HepG2 (cell line): ENCODE measurements at regions not wholly inside any gene's neighbourhood (a gene's known extent, or its start where the extent isn't known, plus 50 kb on each side); places are given as distances from the start of the nearest gene placed in this dataset.

Experiments used
- ATAC-seq: fragments of 200-7000 bp; cut with Tn5 transposase; 3 replicates; pipeline ENCODE4 v1.9.1; 2020; ENCODE audit warnings: mild to moderate bottlenecking, moderate library complexity
- BruUV-seq: library from RNA; stranded (reverse); fragments of 400-500 nt; replicated peaks from 2 replicates; lab custom pipeline; 2021; lab: Mats Ljungman, UMichigan
- CTCF ChIA-PET: fragments of 300-600 bp; formaldehyde crosslinking; extraction: SDS; loops from one replicate; lab custom pipeline; 2021; ENCODE audit warnings: low total read pairs, inconsistent platforms, low intra/inter-chr PET ratio; lab: Yijun Ruan, JAX
- POLR2A ChIA-PET: fragments of 350-600 bp; sonication (Branson Sonifier 250); formaldehyde crosslinking; loops from one replicate; lab custom pipeline; 2020; ENCODE audit warnings: antibody characterized with exemption, inconsistent platforms; lab: Yijun Ruan, JAX
- DNase-seq: peaks from one replicate; pipeline ENCODE4 v3.0.0-alpha.2; 2015; ENCODE audit warnings: low spot score
- FAIRE-seq: peaks from 3 replicates; lab custom pipeline; 2011; peaks lifted over from hg19 to GRCh38; lab: Jason Lieb, UNC
- H2AFZ ChIP-seq: one replicate; pipeline ENCODE4 v1.6.1; 2011; ENCODE audit warnings: low read length, inconsistent platforms
- H3K27ac ChIP-seq: fragments of 300-600 bp; 3 replicates; pipeline ENCODE4 v1.8.0; 2011; ENCODE audit warnings: mixed run types, mild to moderate bottlenecking, mixed read lengths, low read length, inconsistent platforms; ENCODE audit not compliant: insufficient read depth; ENCODE audit errors: extremely low read length
- H3K27me3 ChIP-seq, 2 experiments: fragments of 200-600 bp in 1 of 2; 2 replicates in 1 of 2; 3 replicates in 1 of 2; pipeline versions ENCODE4 v1.6.0 to v1.8.0; 2011; ENCODE audit warnings: low read length in 2 of 2, mild to moderate bottlenecking in 2 of 2, moderate library complexity in 2 of 2, inconsistent platforms in 1 of 2; ENCODE audit not compliant: insufficient read depth in 2 of 2, control insufficient read depth in 1 of 2
- H3K36me3 ChIP-seq, 2 experiments: fragments of 200-600 bp in 1 of 2; replicated peaks in 1 of 2; 2 replicates in 1 of 2; 3 replicates in 1 of 2; pipeline versions ENCODE4 v1.5.1 to v1.8.0; 2011; ENCODE audit warnings: low read length in 2 of 2, inconsistent platforms in 1 of 2; ENCODE audit not compliant: insufficient read depth in 2 of 2, control insufficient read depth in 1 of 2
- H3K4me1 ChIP-seq: 2 replicates; pipeline ENCODE4 v1.5.1; 2012; ENCODE audit warnings: low read length, inconsistent platforms; ENCODE audit not compliant: insufficient read depth
- H3K4me2 ChIP-seq: 2 replicates; pipeline ENCODE4 v1.6.0; 2011; ENCODE audit warnings: low read depth, low read length, inconsistent platforms
- H3K4me3 ChIP-seq, 3 experiments: fragments of 200-600 bp in 1 of 3; sonication (generic), shearing (Covaris generic) in 1 of 3; replicated peaks in 1 of 3; 2 replicates each; pipeline ENCODE4 v1.5.1; 2011 to 2016; ENCODE audit warnings: low read length in 3 of 3, inconsistent platforms in 2 of 3, low read depth in 2 of 3, mild to moderate bottlenecking in 2 of 3, control low read depth in 1 of 3, mixed read lengths in 1 of 3; ENCODE audit not compliant: insufficient read depth in 1 of 3
- H3K79me2 ChIP-seq: one replicate; pipeline ENCODE4 v1.6.1; 2011; ENCODE audit warnings: low read length, inconsistent platforms; ENCODE audit not compliant: insufficient read depth
- H3K9ac ChIP-seq: 2 replicates; pipeline ENCODE4 v1.6.0; 2011; ENCODE audit warnings: mild to moderate bottlenecking, low read depth, low read length, inconsistent platforms; ENCODE audit not compliant: insufficient read depth
- H3K9me3 ChIP-seq: 2 replicates; pipeline ENCODE4 v1.5.1; 2012; ENCODE audit warnings: mild to moderate bottlenecking, low read length
- H4K20me1 ChIP-seq: 2 replicates; pipeline ENCODE4 v1.6.0; 2011; ENCODE audit warnings: inconsistent platforms, mild to moderate bottlenecking, low read length, moderate library complexity; ENCODE audit not compliant: insufficient read depth
- ATF4 ChIP-seq, 2 experiments: fragments of 450-650 bp in 1 of 2; sonication (generic) in 1 of 2; formaldehyde crosslinking; IDR thresholded peaks; 2 replicates each; pipeline versions ENCODE4 v1.5.0 to v1.8.0; 2020 to 2022; ENCODE audit warnings: mild to moderate bottlenecking in 1 of 2, missing genetic modification reagents in 1 of 2
- ATF5 ChIP-seq: sonication (generic); formaldehyde crosslinking; IDR thresholded peaks from 2 replicates; pipeline ENCODE4 v1.4.0; 2020; ENCODE audit warnings: mild to moderate bottlenecking, low read depth, missing genetic modification reagents
- FOXO1 ChIP-seq: sonication (generic); formaldehyde crosslinking; IDR thresholded peaks from 2 replicates; pipeline ENCODE4 v1.4.0; 2020; ENCODE audit warnings: missing genetic modification reagents
- GABPA ChIP-seq, 2 experiments: IDR thresholded peaks; 2 replicates each; pipeline ENCODE4 v1.6.1; 2011 to 2016; ENCODE audit warnings: low read depth in 2 of 2, low read length in 1 of 2, missing biosample characterization in 1 of 2, missing genetic modification characterization in 1 of 2
- JARID2 ChIP-seq: sonication (generic); formaldehyde crosslinking; IDR thresholded peaks from 2 replicates; pipeline ENCODE4 v1.8.1; 2023; ENCODE audit warnings: missing genetic modification reagents, inconsistent platforms; ENCODE audit not compliant: insufficient replicate concordance
- MAFF ChIP-seq: IDR thresholded peaks from 2 replicates; pipeline ENCODE4 v1.6.1; 2011; ENCODE audit warnings: low read depth, low read length, improper control_type of control experiment
- MAZ ChIP-seq, 2 experiments: sonication (generic) in 1 of 2; formaldehyde crosslinking in 1 of 2; IDR thresholded peaks; 2 replicates each; pipeline versions ENCODE4 v1.5.0 to v1.6.1; 2012 to 2020; ENCODE audit warnings: low read depth in 2 of 2, mild to moderate bottlenecking in 2 of 2, borderline replicate concordance in 1 of 2, improper control_type of control experiment in 1 of 2, low read length in 1 of 2, missing genetic modification reagents in 1 of 2, moderate library complexity in 1 of 2
- SALL1 ChIP-seq: sonication (generic); formaldehyde crosslinking; IDR thresholded peaks from 2 replicates; pipeline ENCODE4 v1.8.0; 2022; ENCODE audit warnings: mild to moderate bottlenecking, missing genetic modification reagents
- SP5 ChIP-seq: IDR thresholded peaks from 2 replicates; pipeline ENCODE4 v1.6.1; 2016; ENCODE audit warnings: low read depth, borderline replicate concordance
- ZNF878 ChIP-seq: sonication (generic); formaldehyde crosslinking; IDR thresholded peaks from 2 replicates; pipeline ENCODE4 v1.8.1; 2023; ENCODE audit warnings: mild to moderate bottlenecking, missing genetic modification reagents, moderate library complexity
- WGBS: methylation state at CpG from one replicate; pipeline ENCODE4 v1.1.6; 2017; ENCODE audit warnings: low lambda C conversion rate; 5-methylcytosine and 5-hydroxymethylcytosine counted together
- in situ Hi-C: cut with HindIII; loops from 2 replicates; pipeline ENCODE4 v1.10.0; 2017; ENCODE audit warnings: low pct_unique_long_range_greater_than_20kb; ENCODE audit not compliant: extremely low pct_ligation_motif_present
- intact Hi-C: fragments of 100-400 bp; cut with micrococcal nuclease; formaldehyde crosslinking; loops from one replicate; pipeline ENCODE4 v1.10.0; 2022; ENCODE audit not compliant: unreplicated experiment

GRCh38 chr1:87981386-87981785 lies 652.7 kb downstream of the LMO4 start:
- no peak for DNase-seq
- ATAC-seq, result no peak
- WGBS, result 8% methylated on average over 2 of the region's 2 CpGs
- intact Hi-C loops, result no loop called here
- Histone ChIP-seq H3K4me3 (no peak overlapping the region), H3K36me3 (no peaks in the 10 kb centered on the region), H4K20me1 (no peaks in the 10 kb centered on the region), H3K79me2 (no peaks in the 10 kb centered on the region), H2AFZ (no peak overlapping the region), H3K4me1 (no peaks in the 10 kb centered on the region), H3K9ac (no peak overlapping the region), H3K9me3 (no peaks in the 10 kb centered on the region), H3K27me3 (peaks cover 0 to 4% of the 10 kb centered on the region in 2 experiments; a peak in 1 of 5 replicates), H3K4me2 (no peak overlapping the region), H3K27ac (no peak overlapping the region)
- in situ Hi-C loops, result no loop called here
- no peak for TF ChIP-seq GABPA (IDR thresholded peaks at IDR 0.05; ENCODE audit: low read depth, low read length)
- no peak for TF ChIP-seq GABPA (CRISPR knock-in tag; IDR thresholded peaks at IDR 0.05; ENCODE audit: low read depth)
- TF ChIP-seq ATF5 (CRISPR knock-in tag), result no peak
- TF ChIP-seq FOXO1 (CRISPR knock-in tag), result no peak
- TF ChIP-seq JARID2 (CRISPR knock-in tag), result no peak
- no peak for TF ChIP-seq MAZ (IDR thresholded peaks at IDR 0.05; ENCODE audit: borderline replicate concordance, low read depth, low read length)
- no peak for TF ChIP-seq MAZ (CRISPR knock-in tag; IDR thresholded peaks at IDR 0.05; ENCODE audit: low read depth)
- no peak for TF ChIP-seq ZNF878 (CRISPR knock-in tag)
- TF ChIP-seq SALL1 (CRISPR knock-in tag), result no peak
- no peak for TF ChIP-seq SP5
- BruUV-seq, result no TSS peak
- ChIA-PET CTCF (no interaction called here), POLR2A (no interaction called here)
- FAIRE-seq, result no peak

- TF ChIP-seq MAFF (no peak), ATF4 (CRISPR knock-in tag; IDR thresholded peaks at IDR 0.05) (peak in 1 of 2 experiments; percentile 50; a peak in 1 of 4 replicates)
- H3K36me3 ChIP-seq, result no peaks in the 10 kb centered on the region
- no peak overlapping the region for H3K4me2 ChIP-seq
- intact Hi-C loops (no loop called here), in situ Hi-C loops (no loop called here)
- ATAC-seq (no peak), DNase-seq (no peak), FAIRE-seq (no peak)
- H3K4me1 ChIP-seq, result no peaks in the 10 kb centered on the region
- no peaks in the 10 kb centered on the region for H4K20me1 ChIP-seq
- H3K9ac ChIP-seq, result no peak overlapping the region
- no TSS peak for BruUV-seq
- no peaks in the 10 kb centered on the region for H3K9me3 ChIP-seq
- no peak overlapping the region for H2AFZ ChIP-seq
- no peak overlapping the region for H3K4me3 ChIP-seq
- 55% methylated on average over 1 of the region's 1 CpG for WGBS
- POLR2A ChIA-PET, result no interaction called here
- H3K79me2 ChIP-seq, result no peaks in the 10 kb centered on the region
- CTCF ChIA-PET, result no interaction called here
- no peak overlapping the region for H3K27ac ChIP-seq
- peaks cover 0 to 4% of the 10 kb centered on the region in 2 experiments; a peak in 1 of 5 replicates for H3K27me3 ChIP-seq
Observed at GRCh38 chr1:87981810-87982209, 653.1 kb downstream of the LMO4 start.
